ENCODE measurements at regions not wholly inside any gene's neighbourhood (a gene's known extent, or its start where the extent isn't known, plus 50 kb on each side); places are given as distances from the start of the nearest gene placed in this dataset.

GRCh38 chr20:60586269-60587050, 628.2 kb downstream of the CDH26 start:
- DNase-seq: no peak

GRCh38 chr20:60587986-60588385, 629.8 kb downstream of the CDH26 start:
- no peak for DNase-seq

- no peak for DNase-seq
Observed at GRCh38 chr20:60589623-60590022, 631.4 kb downstream of the CDH26 start.

- DNase-seq: no peak
Observed at GRCh38 chr20:60591172-60591799, 633.1 kb downstream of the CDH26 start.

- no peak for DNase-seq
Observed at GRCh38 chr20:60598528-60598927, 640.3 kb downstream of the CDH26 start.

- DNase-seq: no peak
Observed at GRCh38 chr20:60599381-60599780, 641.2 kb downstream of the CDH26 start.

GRCh38 chr20:60600036-60600435, 641.8 kb downstream of the CDH26 start:
- DNase-seq: no peak

- no peak for DNase-seq
Observed at GRCh38 chr20:60624066-60624465, 628.0 kb upstream of the CDH4 start.

GRCh38 chr20:60627751-60628565, 624.1 kb upstream of the CDH4 start:
- no peak for DNase-seq

GRCh38 chr20:60628749-60629148, 623.3 kb upstream of the CDH4 start:
- no peak for DNase-seq

GRCh38 chr20:60629206-60629605, 622.9 kb upstream of the CDH4 start:
- DNase-seq: no peak

- no peak for DNase-seq
Observed at GRCh38 chr20:60630609-60631008, 621.5 kb upstream of the CDH4 start.

GRCh38 chr20:60631585-60632287, 620.3 kb upstream of the CDH4 start:
- no peak for DNase-seq

- no peak for DNase-seq
Observed at GRCh38 chr20:60632391-60633262, 619.4 kb upstream of the CDH4 start.

GRCh38 chr20:60634491-60635172, 617.4 kb upstream of the CDH4 start:
- DNase-seq: no peak

GRCh38 chr20:60636417-60636816, 615.6 kb upstream of the CDH4 start:
- DNase-seq: no peak

- no peak for DNase-seq
Observed at GRCh38 chr20:60637801-60638200, 614.3 kb upstream of the CDH4 start.

- DNase-seq: no peak
Observed at GRCh38 chr20:60638430-60639098, 613.5 kb upstream of the CDH4 start.

- no peak for DNase-seq
Observed at GRCh38 chr20:60641879-60642447, 610.1 kb upstream of the CDH4 start.

- no peak for DNase-seq
Observed at GRCh38 chr20:60642541-60642940, 609.5 kb upstream of the CDH4 start.

All from inflammatory macrophage (primary cell).